ENCODE measurements at regions not wholly inside any gene's neighbourhood (a gene's known extent, or its start where the extent isn't known, plus 50 kb on each side); places are given as distances from the start of the nearest gene placed in this dataset.

- no peak for DNase-seq
- H4K91ac ChIP-seq (ENCODE audit: low read depth, low read length): no peak overlapping the region
- no peak overlapping the region for H3K27ac ChIP-seq (ENCODE audit: low read depth, low read length)
- no peak overlapping the region for H2BK5ac ChIP-seq (ENCODE audit: low read depth, low read length, poor library complexity)
- H3K4me2 ChIP-seq (ENCODE audit: low read length): no peak overlapping the region
- H4K12ac ChIP-seq (ENCODE audit: low read depth, low read length): no peak overlapping the region
- no peak overlapping the region for H3K4ac ChIP-seq (ENCODE audit: low read depth, low read length)
- H4K8ac ChIP-seq (ENCODE audit: low read depth, low read length): no peak overlapping the region
- no peak overlapping the region for H2BK120ac ChIP-seq (ENCODE audit: insufficient read depth, low read length, poor library complexity)
- no peak overlapping the region for H3K4me3 ChIP-seq (ENCODE audit: low read depth, low read length)
- H3K79me2 ChIP-seq (ENCODE audit: control insufficient read depth, insufficient read depth, low read length, poor library complexity): no peaks in the 10 kb centered on the region
- no peak overlapping the region for H3K9ac ChIP-seq (ENCODE audit: low read length)
- no peak overlapping the region for H2AFZ ChIP-seq (ENCODE audit: insufficient read depth, low read length, poor library complexity)
- H3K4me1 ChIP-seq (ENCODE audit: control insufficient read depth in 1 of 2, insufficient read depth in 2 of 2, low read length in 2 of 2): peaks cover 0 to 8% of the 10 kb centered on the region in 2 experiments
- H3K14ac ChIP-seq (ENCODE audit: low read length): no peak overlapping the region
- H3K36me3 ChIP-seq (ENCODE audit: control insufficient read depth in 1 of 2, insufficient read depth in 2 of 2, low read length in 2 of 2): no peaks in the 10 kb centered on the region
- no peak overlapping the region for H2BK12ac ChIP-seq (ENCODE audit: low read length)
- no peaks in the 10 kb centered on the region for H3K27me3 ChIP-seq (ENCODE audit: insufficient read depth, low read length)
- no peaks in the 10 kb centered on the region for H3K79me1 ChIP-seq (ENCODE audit: low read length)
- no peaks in the 10 kb centered on the region for H3K9me3 ChIP-seq (ENCODE audit: insufficient read depth, low read depth, low read length)
- no peak overlapping the region for H2AK5ac ChIP-seq (ENCODE audit: low read length)
- no peak overlapping the region for H3K23ac ChIP-seq (ENCODE audit: low read length)
- H3K18ac ChIP-seq (ENCODE audit: low read length): no peak overlapping the region
Measured at GRCh38 chr13:109587689-109588088, 198.7 kb downstream of the IRS2 start.

GRCh38 chr13:109586509-109587346 is 199.7 kb downstream of the IRS2 start:
- Histone ChIP-seq H2AFZ (ENCODE audit: insufficient read depth, low read length, poor library complexity) (no peak overlapping the region), H3K4ac (ENCODE audit: low read depth, low read length) (no peak overlapping the region), H3K79me1 (ENCODE audit: low read length) (no peaks in the 10 kb centered on the region), H3K4me1 (ENCODE audit: control insufficient read depth in 1 of 2, insufficient read depth in 2 of 2, low read length in 2 of 2) (peaks cover 0 to 8% of the 10 kb centered on the region in 2 experiments), H3K4me3 (ENCODE audit: low read depth, low read length) (no peak overlapping the region), H2BK120ac (ENCODE audit: insufficient read depth, low read length, poor library complexity) (no peak overlapping the region), H3K18ac (ENCODE audit: low read length) (no peak overlapping the region), H3K9me3 (ENCODE audit: insufficient read depth, low read depth, low read length) (no peaks in the 10 kb centered on the region), H4K8ac (ENCODE audit: low read depth, low read length) (no peak overlapping the region), H3K36me3 (ENCODE audit: control insufficient read depth in 1 of 2, insufficient read depth in 2 of 2, low read length in 2 of 2) (no peaks in the 10 kb centered on the region), H3K14ac (ENCODE audit: low read length) (no peak overlapping the region), H3K27ac (ENCODE audit: low read depth, low read length) (no peak overlapping the region), H3K9ac (ENCODE audit: low read length) (peak overlapping the region; percentile 28), H2AK5ac (ENCODE audit: low read length) (no peak overlapping the region), H3K79me2 (ENCODE audit: control insufficient read depth, insufficient read depth, low read length, poor library complexity) (no peaks in the 10 kb centered on the region), H3K27me3 (ENCODE audit: insufficient read depth, low read length) (no peaks in the 10 kb centered on the region), H3K4me2 (ENCODE audit: low read length) (peak overlapping the region; percentile 6), H2BK12ac (ENCODE audit: low read length) (no peak overlapping the region), H3K23ac (ENCODE audit: low read length) (peak overlapping the region; percentile 12), H2BK5ac (ENCODE audit: low read depth, low read length, poor library complexity) (no peak overlapping the region), H4K91ac (ENCODE audit: low read depth, low read length) (no peak overlapping the region), H4K12ac (ENCODE audit: low read depth, low read length) (no peak overlapping the region)
- DNase-seq: peak; percentile 51 to 72
- WGBS (ENCODE audit: extremely low coverage, insufficient coverage, insufficient read length): no CpG with 5 or more reads among the region's 9 CpGs

GRCh38 chr13:109584844-109585361 is 201.5 kb downstream of the IRS2 start:
- Histone ChIP-seq H2BK120ac (ENCODE audit: insufficient read depth, low read length, poor library complexity) (no peak overlapping the region), H3K4me1 (ENCODE audit: control insufficient read depth in 1 of 2, insufficient read depth in 2 of 2, low read length in 2 of 2) (peaks cover 0 to 8% of the 10 kb centered on the region in 2 experiments), H4K12ac (ENCODE audit: low read depth, low read length) (no peak overlapping the region), H3K4me2 (ENCODE audit: low read length) (no peak overlapping the region), H3K9ac (ENCODE audit: low read length) (no peak overlapping the region), H3K36me3 (ENCODE audit: control insufficient read depth in 1 of 2, insufficient read depth in 2 of 2, low read length in 2 of 2) (no peaks in the 10 kb centered on the region), H3K23ac (ENCODE audit: low read length) (no peak overlapping the region), H3K79me2 (ENCODE audit: control insufficient read depth, insufficient read depth, low read length, poor library complexity) (no peaks in the 10 kb centered on the region), H4K8ac (ENCODE audit: low read depth, low read length) (no peak overlapping the region), H3K9me3 (ENCODE audit: insufficient read depth, low read depth, low read length) (no peaks in the 10 kb centered on the region), H2BK12ac (ENCODE audit: low read length) (no peak overlapping the region), H4K91ac (ENCODE audit: low read depth, low read length) (no peak overlapping the region), H2AK5ac (ENCODE audit: low read length) (no peak overlapping the region), H2BK5ac (ENCODE audit: low read depth, low read length, poor library complexity) (no peak overlapping the region), H2AFZ (ENCODE audit: insufficient read depth, low read length, poor library complexity) (no peak overlapping the region), H3K27me3 (ENCODE audit: insufficient read depth, low read length) (no peaks in the 10 kb centered on the region), H3K79me1 (ENCODE audit: low read length) (no peaks in the 10 kb centered on the region), H3K18ac (ENCODE audit: low read length) (no peak overlapping the region), H3K27ac (ENCODE audit: low read depth, low read length) (no peak overlapping the region), H3K4ac (ENCODE audit: low read depth, low read length) (no peak overlapping the region), H3K4me3 (ENCODE audit: low read depth, low read length) (no peak overlapping the region), H3K14ac (ENCODE audit: low read length) (no peak overlapping the region)
- DNase-seq: peak in 1 of 2 donors; percentile 54
- WGBS (ENCODE audit: extremely low coverage, insufficient coverage, insufficient read length): no CpG with 5 or more reads among the region's 5 CpGs

- Histone ChIP-seq H3K14ac (ENCODE audit: low read length) (no peak overlapping the region), H3K79me1 (ENCODE audit: low read length) (no peaks in the 10 kb centered on the region), H3K4ac (ENCODE audit: low read depth, low read length) (no peak overlapping the region), H3K4me2 (ENCODE audit: low read length) (no peak overlapping the region), H2AK5ac (ENCODE audit: low read length) (no peak overlapping the region), H3K27ac (ENCODE audit: low read depth, low read length) (no peak overlapping the region), H2BK12ac (ENCODE audit: low read length) (no peak overlapping the region), H3K23ac (ENCODE audit: low read length) (no peak overlapping the region), H3K79me2 (ENCODE audit: control insufficient read depth, insufficient read depth, low read length, poor library complexity) (no peaks in the 10 kb centered on the region), H3K27me3 (ENCODE audit: insufficient read depth, low read length) (no peaks in the 10 kb centered on the region), H4K8ac (ENCODE audit: low read depth, low read length) (no peak overlapping the region), H3K36me3 (ENCODE audit: control insufficient read depth in 1 of 2, insufficient read depth in 2 of 2, low read length in 2 of 2) (no peaks in the 10 kb centered on the region), H3K4me3 (ENCODE audit: low read depth, low read length) (no peak overlapping the region), H3K18ac (ENCODE audit: low read length) (no peak overlapping the region), H3K4me1 (ENCODE audit: control insufficient read depth in 1 of 2, insufficient read depth in 2 of 2, low read length in 2 of 2) (no peaks in the 10 kb centered on the region), H2BK120ac (ENCODE audit: insufficient read depth, low read length, poor library complexity) (no peak overlapping the region), H4K12ac (ENCODE audit: low read depth, low read length) (no peak overlapping the region), H3K9me3 (ENCODE audit: insufficient read depth, low read depth, low read length) (no peaks in the 10 kb centered on the region), H4K91ac (ENCODE audit: low read depth, low read length) (no peak overlapping the region), H2AFZ (ENCODE audit: insufficient read depth, low read length, poor library complexity) (no peak overlapping the region), H2BK5ac (ENCODE audit: low read depth, low read length, poor library complexity) (no peak overlapping the region), H3K9ac (ENCODE audit: low read length) (no peak overlapping the region)
- DNase-seq: no peak
- no CpG with 5 or more reads among the region's 2 CpGs for WGBS (ENCODE audit: extremely low coverage, insufficient coverage, insufficient read length)
Measured at GRCh38 chr13:109577191-109577700, 209.1 kb downstream of the IRS2 start.

Data from trophoblast cell (in vitro differentiated cells and primary cell).